Testis (tissue), 2 donors: ENCODE measurements at regions not wholly inside any gene's neighbourhood (a gene's known extent, or its start where the extent isn't known, plus 50 kb on each side); places are given as distances from the start of the nearest gene placed in this dataset.

ENCODE experiments used
- DNase-seq: peaks from one replicate; pipeline ENCODE4 v3.0.0-alpha.2; 2019
- H3K27ac ChIP-seq, 2 donors: fragments of 200-600 bp; sonication (generic); one replicate each; pipeline ENCODE4 v1.5.1; 2019
- H3K27me3 ChIP-seq: fragments of 200-600 bp; sonication (generic); one replicate; pipeline ENCODE4 v1.5.1; 2019
- H3K36me3 ChIP-seq: fragments of 200-600 bp; sonication (generic); one replicate; pipeline ENCODE4 v1.5.1; 2017; ENCODE audit warnings: low read depth; ENCODE audit errors: missing control alignments
- H3K4me1 ChIP-seq: fragments of 200-600 bp; sonication (generic); one replicate; pipeline ENCODE4 v1.5.1; 2019
- H3K4me3 ChIP-seq, 2 donors: fragments of 200-600 bp; sonication (generic); one replicate each; pipeline ENCODE4 v1.5.1; 2017 to 2019
- H3K9me3 ChIP-seq: fragments of 200-600 bp; sonication (generic); one replicate; pipeline ENCODE4 v1.5.1; 2017
- POLR2A ChIP-seq: fragments of 450-650 bp; IDR thresholded peaks from one replicate; pipeline ENCODE4 v1.6.1; 2017; ENCODE audit warnings: antibody characterized with exemption, mild to moderate bottlenecking, moderate library complexity
- WGBS, 2 donors: methylation state at CpG; one replicate each; pipeline ENCODE4 v1.1.5; 2018; 5-methylcytosine and 5-hydroxymethylcytosine counted together
- intact Hi-C: fragments of 100-400 bp; cut with DNase I; formaldehyde crosslinking; loops from one replicate; pipeline ENCODE4 v1.15.1; 2023; ENCODE audit warnings: low total_unique reads
- TF ChIP-seq, protein P1 (sequence below), 3 experiments: fragments of 450-650 bp in 2 of 3; fragments of 200-600 bp in 1 of 3; sonication (generic) in 1 of 3; IDR thresholded peaks; one replicate each; pipeline ENCODE4 v1.5.1; 2016 to 2019; ENCODE audit warnings: antibody characterized with exemption in 3 of 3, mild to moderate bottlenecking in 2 of 3, moderate library complexity in 1 of 3

DNA sequence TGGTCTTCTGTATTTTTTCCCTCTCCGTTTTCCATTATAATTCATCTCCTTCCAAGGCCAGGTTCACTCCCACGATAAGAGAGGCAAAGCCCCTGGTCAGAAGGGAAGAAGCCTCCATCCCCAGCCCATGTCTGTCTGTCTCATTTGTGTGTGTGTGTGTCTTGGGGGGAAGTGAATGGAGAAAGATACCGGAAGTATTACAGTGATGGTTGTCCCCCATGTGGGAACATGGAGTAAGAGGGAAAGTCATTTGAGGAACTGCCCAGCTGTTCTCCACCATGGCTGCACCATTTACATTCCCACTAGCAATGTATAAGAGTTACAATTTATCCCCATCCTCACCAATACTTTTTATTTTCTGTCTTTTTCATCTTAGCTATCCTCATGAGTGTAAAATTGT is 113.6 kb upstream of the ATP8B1 start:
- H3K27me3 ChIP-seq = no peaks in the 10 kb centered on the region
- no peaks in the 10 kb centered on the region for H3K9me3 ChIP-seq
- 80 to 81% methylated on average over 3 of the region's 3 CpGs for WGBS, 2 donors
- intact Hi-C loops = no loop called here
- no peak overlapping the region for H3K4me3 ChIP-seq
- no peaks in the 10 kb centered on the region for H3K4me1 ChIP-seq
- no peak for DNase-seq
- H3K27ac ChIP-seq = no peak overlapping the region
- no peak for TF ChIP-seq POLR2A
- TF ChIP-seq, protein P1, sequence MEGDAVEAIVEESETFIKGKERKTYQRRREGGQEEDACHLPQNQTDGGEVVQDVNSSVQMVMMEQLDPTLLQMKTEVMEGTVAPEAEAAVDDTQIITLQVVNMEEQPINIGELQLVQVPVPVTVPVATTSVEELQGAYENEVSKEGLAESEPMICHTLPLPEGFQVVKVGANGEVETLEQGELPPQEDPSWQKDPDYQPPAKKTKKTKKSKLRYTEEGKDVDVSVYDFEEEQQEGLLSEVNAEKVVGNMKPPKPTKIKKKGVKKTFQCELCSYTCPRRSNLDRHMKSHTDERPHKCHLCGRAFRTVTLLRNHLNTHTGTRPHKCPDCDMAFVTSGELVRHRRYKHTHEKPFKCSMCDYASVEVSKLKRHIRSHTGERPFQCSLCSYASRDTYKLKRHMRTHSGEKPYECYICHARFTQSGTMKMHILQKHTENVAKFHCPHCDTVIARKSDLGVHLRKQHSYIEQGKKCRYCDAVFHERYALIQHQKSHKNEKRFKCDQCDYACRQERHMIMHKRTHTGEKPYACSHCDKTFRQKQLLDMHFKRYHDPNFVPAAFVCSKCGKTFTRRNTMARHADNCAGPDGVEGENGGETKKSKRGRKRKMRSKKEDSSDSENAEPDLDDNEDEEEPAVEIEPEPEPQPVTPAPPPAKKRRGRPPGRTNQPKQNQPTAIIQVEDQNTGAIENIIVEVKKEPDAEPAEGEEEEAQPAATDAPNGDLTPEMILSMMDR (IDR thresholded peaks at IDR 0.05) = no peak
- H3K36me3 ChIP-seq = no peaks in the 10 kb centered on the region

DNA sequence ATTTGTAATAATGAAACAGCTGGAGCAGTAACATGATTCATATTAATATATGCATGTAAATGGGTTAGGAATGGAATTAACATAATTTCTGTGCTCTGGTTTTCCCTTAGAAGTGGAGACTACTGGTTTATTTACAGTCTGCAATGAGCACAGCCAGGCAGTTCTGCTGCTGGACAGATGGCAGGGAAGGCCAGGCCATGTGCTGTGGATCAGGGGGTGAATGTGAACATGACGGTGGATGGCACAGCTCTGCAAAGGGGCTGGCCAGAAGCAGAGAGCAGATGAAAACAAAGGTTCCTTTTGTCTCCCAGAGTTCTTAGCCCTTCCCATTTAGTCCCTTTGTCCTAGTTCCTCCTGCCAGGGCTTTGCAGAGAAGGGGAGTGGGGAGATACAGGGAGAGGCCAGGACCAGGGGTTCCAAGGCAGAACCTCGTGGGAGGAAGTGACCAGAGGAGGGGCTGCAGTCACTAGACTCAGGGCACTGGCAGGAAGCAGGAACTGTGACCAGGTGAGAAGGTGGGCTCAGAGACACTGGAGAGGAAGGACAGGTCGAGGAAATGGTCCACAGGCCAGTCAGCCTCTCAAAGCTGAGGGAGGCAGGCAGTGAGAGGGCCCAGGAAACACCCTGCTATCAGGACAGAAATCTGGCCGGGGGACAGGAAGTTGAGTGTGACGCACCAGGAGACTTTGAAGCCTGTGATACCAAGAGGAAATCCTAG is 112.9 kb upstream of the ATP8B1 start:
- 64 to 70% methylated on average over 5 of the region's 5 CpGs for WGBS, 2 donors
- DNase-seq = no peak
- Histone ChIP-seq H3K4me3 (no peak overlapping the region), H3K27me3 (no peaks in the 10 kb centered on the region), H3K9me3 (no peaks in the 10 kb centered on the region), H3K27ac (no peak overlapping the region), H3K4me1 (no peaks in the 10 kb centered on the region), H3K36me3 (no peaks in the 10 kb centered on the region)
- no peak for TF ChIP-seq POLR2A
- intact Hi-C loops = no loop called here

DNA sequence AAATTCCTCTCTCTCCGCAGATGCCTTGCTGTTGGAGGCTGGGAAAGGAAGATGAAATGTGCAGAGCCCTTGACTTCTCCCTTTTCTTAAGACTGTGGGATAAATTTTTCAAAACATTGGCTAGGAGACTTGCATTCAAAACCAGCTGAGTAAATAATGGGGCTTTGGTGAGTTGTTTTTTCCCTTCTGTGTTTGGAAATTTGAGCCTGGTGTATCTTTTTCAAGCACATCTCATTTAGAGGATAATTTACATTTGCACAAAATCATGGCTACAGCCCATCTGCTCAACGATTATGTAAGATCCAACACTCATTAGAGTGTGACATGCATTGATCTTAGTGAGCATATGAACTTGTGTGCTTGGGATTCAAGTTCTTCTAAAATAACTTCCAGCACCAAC is 112.1 kb upstream of the ATP8B1 start:
- no peak for DNase-seq
- WGBS, 2 donors = 54 to 60% methylated on average over 2 of the region's 2 CpGs
- TF ChIP-seq, protein P1 (IDR thresholded peaks at IDR 0.05) = no peak
- TF ChIP-seq POLR2A = no peak

DNA sequence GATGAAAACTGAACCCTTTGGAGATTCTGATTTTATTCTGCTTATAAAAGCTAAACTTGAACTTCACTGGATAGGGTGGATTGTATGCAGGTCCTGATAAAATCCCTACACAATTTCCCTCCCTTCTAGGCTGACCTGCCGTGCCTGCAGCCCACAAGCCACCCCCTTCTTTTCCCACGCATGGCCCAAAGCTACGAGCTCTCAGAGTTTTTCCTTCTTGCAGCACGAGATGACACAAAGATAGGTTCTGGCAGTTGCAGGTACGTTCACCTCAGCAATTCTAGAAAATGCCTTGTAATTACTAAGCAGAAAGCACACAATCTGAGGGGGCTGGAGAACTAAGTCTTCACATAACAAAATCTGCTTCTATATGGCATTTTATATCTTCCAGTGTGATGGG is 110.6 kb upstream of the ATP8B1 start:
- TF ChIP-seq, protein P1 (IDR thresholded peaks at IDR 0.05) = no peak
- no peak for TF ChIP-seq POLR2A
- intact Hi-C loops = no loop called here
- no peaks in the 10 kb centered on the region for H3K36me3 ChIP-seq
- no peaks in the 10 kb centered on the region for H3K4me1 ChIP-seq
- H3K27me3 ChIP-seq = no peaks in the 10 kb centered on the region
- no peaks in the 10 kb centered on the region for H3K9me3 ChIP-seq
- 61 to 72% methylated on average over 5 of the region's 5 CpGs for WGBS, 2 donors
- no peak overlapping the region for H3K4me3 ChIP-seq
- no peak overlapping the region for H3K27ac ChIP-seq
- DNase-seq = no peak

More for the DNA sequence above, 112.1 kb upstream of the ATP8B1 start:
- H3K27ac ChIP-seq = no peak overlapping the region
- no peak overlapping the region for H3K4me3 ChIP-seq
- H3K4me1 ChIP-seq = no peaks in the 10 kb centered on the region
- H3K36me3 ChIP-seq = no peaks in the 10 kb centered on the region
- no peaks in the 10 kb centered on the region for H3K9me3 ChIP-seq
- no peaks in the 10 kb centered on the region for H3K27me3 ChIP-seq
- intact Hi-C loops = no loop called here

DNA sequence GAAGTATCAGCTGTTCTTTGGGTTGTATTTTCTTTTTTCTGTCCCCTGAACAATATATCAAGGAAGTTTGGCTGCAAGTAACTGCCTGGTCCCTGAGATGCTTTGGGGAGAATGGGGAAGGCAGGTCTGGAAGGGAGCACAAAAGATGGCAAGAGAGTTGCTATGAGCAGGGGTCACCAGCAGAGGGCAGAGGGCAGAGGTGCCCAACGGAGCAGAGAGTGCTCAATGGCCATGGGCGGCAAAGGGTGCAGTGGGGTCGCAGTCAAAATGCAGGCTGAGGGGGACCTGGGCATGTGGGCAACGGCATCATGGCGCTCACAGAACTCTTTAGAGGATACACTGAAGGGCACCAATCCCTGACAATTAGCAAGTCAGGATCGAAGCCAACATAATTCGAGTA is 107.7 kb upstream of the ATP8B1 start:
- Histone ChIP-seq H3K4me3 (no peak overlapping the region), H3K27me3 (no peaks in the 10 kb centered on the region), H3K4me1 (no peaks in the 10 kb centered on the region), H3K27ac (no peak overlapping the region), H3K36me3 (no peaks in the 10 kb centered on the region), H3K9me3 (no peaks in the 10 kb centered on the region)
- intact Hi-C loops = no loop called here
- no peak for TF ChIP-seq POLR2A
- TF ChIP-seq, protein P1 (IDR thresholded peaks at IDR 0.05) = no peak
- DNase-seq = no peak
- WGBS, 2 donors = 87 to 88% methylated on average over 7 of the region's 7 CpGs
